ENCODE measurements at regions not wholly inside any gene's neighbourhood (a gene's known extent, or its start where the extent isn't known, plus 50 kb on each side); places are given as distances from the start of the nearest gene placed in this dataset.
"Not testable (repeated sequence)": the region's sequence is repeated elsewhere in the genome, so short reads cannot be mapped to it uniquely, and the experiment has no call there.

- DNase-seq (ENCODE audit: low read depth) = no peak
Observed at GRCh38 chr9:129437626-129438323, 183.1 kb downstream of the C9orf50 start.

GRCh38 chr9:129436751-129437625 is 183.9 kb downstream of the C9orf50 start:
- DNase-seq (ENCODE audit: low read depth) = no peak

- no peak for DNase-seq (ENCODE audit: low read depth)
Observed at GRCh38 chr9:129435988-129436717, 184.7 kb downstream of the C9orf50 start.

DNA sequence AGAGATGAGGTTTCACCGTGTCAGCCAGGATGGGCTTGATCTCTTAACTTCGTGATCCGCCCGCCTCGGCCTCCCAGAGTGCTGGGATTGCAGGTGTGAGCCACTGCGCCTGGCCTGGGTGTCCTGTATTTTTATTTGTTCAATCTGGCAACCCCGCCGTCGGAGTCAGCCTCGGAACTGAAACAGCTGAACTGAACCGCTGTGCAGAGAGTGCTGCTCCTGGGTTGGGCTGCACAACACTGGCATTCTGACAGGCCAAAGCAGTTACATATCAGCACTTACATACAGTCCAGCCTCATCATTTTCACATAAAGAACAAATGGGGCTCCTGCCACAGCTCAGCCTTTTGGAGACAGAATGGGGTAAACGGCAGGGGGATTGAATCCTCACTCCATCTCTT is 185.6 kb downstream of the C9orf50 start:
- DNase-seq (ENCODE audit: low read depth) = no peak

GRCh38 chr9:129434187-129434586 is 186.7 kb downstream of the C9orf50 start:
- peak; percentile 34 for DNase-seq (ENCODE audit: low read depth)

DNA sequence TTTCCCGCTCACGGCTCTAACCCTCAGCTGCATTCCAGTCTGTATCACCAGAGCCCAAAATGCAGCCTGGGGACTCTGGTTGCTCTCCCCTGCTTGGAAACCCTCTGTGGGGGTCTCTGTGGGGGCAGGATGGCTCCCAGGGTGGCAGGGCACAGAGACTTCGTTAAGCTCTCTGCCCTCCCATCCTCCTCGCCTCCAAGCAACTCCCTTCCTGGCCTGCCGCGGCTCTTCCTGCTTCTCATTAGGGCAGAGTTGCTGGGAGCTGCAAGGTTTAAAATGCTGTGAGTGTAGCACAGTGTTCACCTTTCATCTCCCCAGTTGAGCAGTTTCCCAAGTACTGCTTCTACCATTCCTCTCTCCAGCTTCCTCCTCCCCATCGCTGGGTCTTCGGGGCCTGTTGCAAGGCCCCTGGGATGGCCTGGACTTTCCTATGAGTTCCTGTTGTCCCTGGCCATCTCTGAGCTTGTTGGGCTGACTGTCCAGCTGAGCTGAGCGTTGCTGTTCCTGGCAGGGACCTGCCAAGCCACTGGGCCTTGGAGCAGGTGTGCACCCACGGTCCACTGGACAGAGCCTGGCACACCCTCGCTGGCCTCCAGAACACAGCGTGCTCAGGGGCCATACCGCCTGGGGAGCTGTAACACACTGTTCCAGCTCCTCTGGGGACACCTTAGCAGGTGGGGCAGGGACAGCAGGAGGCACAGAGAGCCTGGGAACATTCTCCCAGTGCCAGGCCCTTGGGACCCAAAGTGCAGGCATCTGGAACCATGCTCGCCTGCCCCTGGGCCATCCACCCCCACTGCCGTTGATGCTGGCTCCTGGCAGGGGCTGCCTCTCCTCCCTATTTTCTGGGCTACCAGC is 188.4 kb downstream of the C9orf50 start:
- no peak for DNase-seq (ENCODE audit: low read depth)

GRCh38 chr9:129430940-129431643 is 189.8 kb downstream of the C9orf50 start:
- DNase-seq (ENCODE audit: low read depth) = no peak

DNA sequence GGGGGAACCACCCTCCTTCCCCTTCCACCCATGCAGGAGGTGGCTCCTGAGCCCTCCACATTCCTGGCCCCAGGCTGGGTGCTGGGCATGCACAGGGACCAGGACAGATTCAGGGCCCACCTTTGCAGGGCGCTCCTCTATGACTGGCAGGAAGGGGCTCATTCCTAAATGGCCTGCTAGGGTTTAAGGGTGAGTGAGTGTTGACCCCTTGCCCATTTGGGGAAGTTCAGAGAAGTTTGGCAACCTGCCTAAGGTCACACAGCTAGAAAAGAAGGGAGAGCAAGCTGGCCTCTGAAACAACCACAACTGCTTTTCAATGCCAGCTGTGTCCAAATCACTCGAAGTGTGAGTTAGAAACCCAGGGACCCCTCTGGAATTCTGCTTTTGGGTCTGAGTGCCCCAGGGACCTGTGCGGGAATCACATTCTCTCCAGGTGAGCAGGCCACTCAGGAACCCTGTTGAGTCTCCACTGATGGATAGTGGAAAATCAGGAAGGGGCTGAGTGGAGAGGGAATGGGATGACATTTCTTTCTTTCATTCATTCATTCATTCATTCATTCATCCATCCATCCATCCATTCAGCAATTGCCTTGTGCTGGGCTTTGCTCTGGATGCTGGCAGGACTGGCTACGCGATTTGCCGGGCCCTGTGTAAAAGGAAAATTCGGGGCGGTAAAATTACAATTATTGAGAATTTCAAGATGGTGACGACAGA is 191.9 kb downstream of the C9orf50 start:
- no peak for DNase-seq (ENCODE audit: low read depth)

GRCh38 chr9:129427149-129427548 is 193.8 kb downstream of the C9orf50 start:
- no peak for DNase-seq (ENCODE audit: low read depth)

DNA sequence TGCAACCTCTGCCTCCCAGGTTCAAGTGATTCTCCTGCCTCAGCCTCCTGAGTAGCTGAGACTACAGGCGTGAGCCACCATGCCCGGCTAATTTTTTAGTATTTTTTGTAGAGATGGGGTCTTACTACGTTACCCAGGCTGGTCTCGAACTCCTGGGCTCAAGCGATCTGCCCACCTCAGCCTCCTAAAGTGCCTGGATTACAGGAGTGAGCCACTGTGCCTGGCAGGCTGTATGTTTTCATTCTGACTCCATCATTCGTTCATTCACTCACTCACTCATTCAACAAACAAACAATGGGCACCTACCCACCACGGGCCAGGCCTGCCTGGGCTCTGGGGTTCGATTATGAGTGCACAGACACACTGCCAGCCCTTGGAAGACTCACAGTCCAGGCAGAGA is 197.1 kb downstream of the C9orf50 start:
- not testable (repeated sequence) for DNase-seq (ENCODE audit: low read depth)

- DNase-seq (ENCODE audit: low read depth) = no peak
Observed at GRCh38 chr9:129423216-129423615, 197.7 kb downstream of the C9orf50 start.

- peak; percentile 43 for DNase-seq (ENCODE audit: low read depth)
Observed at GRCh38 chr9:129422843-129423192, 198.1 kb downstream of the C9orf50 start.

- DNase-seq (ENCODE audit: low read depth) = no peak
Observed at GRCh38 chr9:129422032-129422842, 198.7 kb downstream of the C9orf50 start.

- DNase-seq (ENCODE audit: low read depth) = no peak
Observed at GRCh38 chr9:129421371-129421770, 199.5 kb downstream of the C9orf50 start.

- DNase-seq (ENCODE audit: low read depth) = no peak
Observed at GRCh38 chr9:129420721-129421120, 200.2 kb downstream of the C9orf50 start.

DNA sequence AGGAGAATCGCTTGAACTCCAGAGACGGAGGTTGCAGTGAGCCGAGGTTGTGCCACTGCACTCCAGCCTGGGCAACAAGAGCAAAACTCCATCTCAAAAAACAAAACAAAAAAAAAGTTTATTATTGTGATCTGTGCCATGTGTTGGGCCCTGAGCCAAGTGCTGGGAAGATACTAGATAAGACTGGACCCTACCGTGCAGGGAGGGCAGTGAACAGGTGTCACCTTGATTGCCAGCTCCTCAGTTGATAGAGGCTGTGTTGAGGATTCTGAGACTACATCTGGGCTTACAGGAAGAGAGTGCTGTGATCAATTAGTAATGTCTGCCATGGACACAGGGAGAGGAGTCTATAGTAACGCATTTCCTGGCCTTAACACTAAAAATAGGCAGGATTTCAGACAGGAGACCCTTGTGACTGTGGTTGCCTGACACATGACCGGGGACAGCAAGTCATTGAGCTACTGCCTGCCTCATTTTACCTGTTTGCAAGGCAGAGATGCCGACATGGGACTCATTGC is 201.5 kb downstream of the C9orf50 start:
- no peak for DNase-seq (ENCODE audit: low read depth)

- no peak for DNase-seq (ENCODE audit: low read depth)
Observed at GRCh38 chr9:129418451-129418850, 202.4 kb downstream of the C9orf50 start.

GRCh38 chr9:129416821-129417539 is 203.9 kb downstream of the C9orf50 start:
- DNase-seq (ENCODE audit: low read depth) = peak; percentile 24
